C4-2B (cell line): ENCODE measurements at regions not wholly inside any gene's neighbourhood (a gene's known extent, or its start where the extent isn't known, plus 50 kb on each side); places are given as distances from the start of the nearest gene placed in this dataset.

Source experiments
- ZFX ChIP-seq: fragments of 450-650 bp; IDR thresholded peaks from 2 replicates; pipeline ENCODE4 v1.6.1; 2017
- TF ChIP-seq, protein P1 (sequence below): fragments of 450-650 bp; conservative IDR thresholded peaks from 2 replicates; pipeline ENCODE4 v1.5.1; 2017; ENCODE audit warnings: mild to moderate bottlenecking

GRCh38 chr4:32475710-32476109, 1755.5 kb downstream of the PCDH7 start:
- TF ChIP-seq, protein P1, sequence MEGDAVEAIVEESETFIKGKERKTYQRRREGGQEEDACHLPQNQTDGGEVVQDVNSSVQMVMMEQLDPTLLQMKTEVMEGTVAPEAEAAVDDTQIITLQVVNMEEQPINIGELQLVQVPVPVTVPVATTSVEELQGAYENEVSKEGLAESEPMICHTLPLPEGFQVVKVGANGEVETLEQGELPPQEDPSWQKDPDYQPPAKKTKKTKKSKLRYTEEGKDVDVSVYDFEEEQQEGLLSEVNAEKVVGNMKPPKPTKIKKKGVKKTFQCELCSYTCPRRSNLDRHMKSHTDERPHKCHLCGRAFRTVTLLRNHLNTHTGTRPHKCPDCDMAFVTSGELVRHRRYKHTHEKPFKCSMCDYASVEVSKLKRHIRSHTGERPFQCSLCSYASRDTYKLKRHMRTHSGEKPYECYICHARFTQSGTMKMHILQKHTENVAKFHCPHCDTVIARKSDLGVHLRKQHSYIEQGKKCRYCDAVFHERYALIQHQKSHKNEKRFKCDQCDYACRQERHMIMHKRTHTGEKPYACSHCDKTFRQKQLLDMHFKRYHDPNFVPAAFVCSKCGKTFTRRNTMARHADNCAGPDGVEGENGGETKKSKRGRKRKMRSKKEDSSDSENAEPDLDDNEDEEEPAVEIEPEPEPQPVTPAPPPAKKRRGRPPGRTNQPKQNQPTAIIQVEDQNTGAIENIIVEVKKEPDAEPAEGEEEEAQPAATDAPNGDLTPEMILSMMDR = no peak
- no peak for TF ChIP-seq ZFX
